ENCODE measurements at regions not wholly inside any gene's neighbourhood (a gene's known extent, or its start where the extent isn't known, plus 50 kb on each side); places are given as distances from the start of the nearest gene placed in this dataset.

GRCh38 chr2:16615687-16616615 lies 49.7 kb downstream of the CYRIA start:
- peak; percentile 82 for DNase-seq

GRCh38 chr2:16615246-16615645 lies 50.4 kb downstream of the CYRIA start:
- no peak for DNase-seq

- DNase-seq = no peak
Observed at GRCh38 chr2:16614314-16614860, 51.2 kb downstream of the CYRIA start.

- DNase-seq = peak; percentile 33
Observed at GRCh38 chr2:16613539-16614011, 52.1 kb downstream of the CYRIA start.

GRCh38 chr2:16612490-16612889 lies 53.1 kb downstream of the CYRIA start:
- no peak for DNase-seq

- DNase-seq = no peak
Observed at GRCh38 chr2:16609786-16610185, 55.8 kb downstream of the CYRIA start.

GRCh38 chr2:16608661-16609643 lies 56.7 kb downstream of the CYRIA start:
- peak; percentile 87 for DNase-seq

GRCh38 chr2:16607301-16607700 lies 58.3 kb downstream of the CYRIA start:
- DNase-seq = no peak

- no peak for DNase-seq
Observed at GRCh38 chr2:16604236-16604635, 61.4 kb downstream of the CYRIA start.

GRCh38 chr2:16591370-16591933 lies 74.2 kb downstream of the CYRIA start:
- DNase-seq = no peak

GRCh38 chr2:16589465-16589864 lies 76.2 kb downstream of the CYRIA start:
- no peak for DNase-seq

- no peak for DNase-seq
Observed at GRCh38 chr2:16588565-16588964, 77.1 kb downstream of the CYRIA start.

- DNase-seq = no peak
Observed at GRCh38 chr2:16587601-16588000, 78.0 kb downstream of the CYRIA start.

- DNase-seq = peak; percentile 6
Observed at GRCh38 chr2:16584824-16585540, 80.7 kb downstream of the CYRIA start.

- no peak for DNase-seq
Observed at GRCh38 chr2:16584084-16584483, 81.5 kb downstream of the CYRIA start.

GRCh38 chr2:16581241-16581640 lies 84.4 kb downstream of the CYRIA start:
- no peak for DNase-seq

GRCh38 chr2:16578081-16578480 lies 87.6 kb downstream of the CYRIA start:
- DNase-seq = no peak

- DNase-seq = no peak
Observed at GRCh38 chr2:16570516-16570915, 95.1 kb downstream of the CYRIA start.

GRCh38 chr2:16568998-16569784 lies 96.4 kb downstream of the CYRIA start:
- no peak for DNase-seq

- no peak for DNase-seq
Observed at GRCh38 chr2:16566701-16567100, 98.9 kb downstream of the CYRIA start.

- no peak for DNase-seq
Observed at GRCh38 chr2:16565481-16565880, 100.2 kb downstream of the CYRIA start.

All from midbrain (tissue), 1 donor.